ENCODE measurements at regions not wholly inside any gene's neighbourhood (a gene's known extent, or its start where the extent isn't known, plus 50 kb on each side); places are given as distances from the start of the nearest gene placed in this dataset.

- TF ChIP-seq, protein P1, sequence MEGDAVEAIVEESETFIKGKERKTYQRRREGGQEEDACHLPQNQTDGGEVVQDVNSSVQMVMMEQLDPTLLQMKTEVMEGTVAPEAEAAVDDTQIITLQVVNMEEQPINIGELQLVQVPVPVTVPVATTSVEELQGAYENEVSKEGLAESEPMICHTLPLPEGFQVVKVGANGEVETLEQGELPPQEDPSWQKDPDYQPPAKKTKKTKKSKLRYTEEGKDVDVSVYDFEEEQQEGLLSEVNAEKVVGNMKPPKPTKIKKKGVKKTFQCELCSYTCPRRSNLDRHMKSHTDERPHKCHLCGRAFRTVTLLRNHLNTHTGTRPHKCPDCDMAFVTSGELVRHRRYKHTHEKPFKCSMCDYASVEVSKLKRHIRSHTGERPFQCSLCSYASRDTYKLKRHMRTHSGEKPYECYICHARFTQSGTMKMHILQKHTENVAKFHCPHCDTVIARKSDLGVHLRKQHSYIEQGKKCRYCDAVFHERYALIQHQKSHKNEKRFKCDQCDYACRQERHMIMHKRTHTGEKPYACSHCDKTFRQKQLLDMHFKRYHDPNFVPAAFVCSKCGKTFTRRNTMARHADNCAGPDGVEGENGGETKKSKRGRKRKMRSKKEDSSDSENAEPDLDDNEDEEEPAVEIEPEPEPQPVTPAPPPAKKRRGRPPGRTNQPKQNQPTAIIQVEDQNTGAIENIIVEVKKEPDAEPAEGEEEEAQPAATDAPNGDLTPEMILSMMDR (conservative IDR thresholded peaks at IDR 0.05): no peak
- no peak for TF ChIP-seq EZH2 (IDR thresholded peaks at IDR 0.05; ENCODE audit: low read depth)
Measured at GRCh38 chr2:225156853-225157451, 114.7 kb upstream of the DOCK10 start.
